ENCODE measurements at regions not wholly inside any gene's neighbourhood (a gene's known extent, or its start where the extent isn't known, plus 50 kb on each side); places are given as distances from the start of the nearest gene placed in this dataset.

DNA sequence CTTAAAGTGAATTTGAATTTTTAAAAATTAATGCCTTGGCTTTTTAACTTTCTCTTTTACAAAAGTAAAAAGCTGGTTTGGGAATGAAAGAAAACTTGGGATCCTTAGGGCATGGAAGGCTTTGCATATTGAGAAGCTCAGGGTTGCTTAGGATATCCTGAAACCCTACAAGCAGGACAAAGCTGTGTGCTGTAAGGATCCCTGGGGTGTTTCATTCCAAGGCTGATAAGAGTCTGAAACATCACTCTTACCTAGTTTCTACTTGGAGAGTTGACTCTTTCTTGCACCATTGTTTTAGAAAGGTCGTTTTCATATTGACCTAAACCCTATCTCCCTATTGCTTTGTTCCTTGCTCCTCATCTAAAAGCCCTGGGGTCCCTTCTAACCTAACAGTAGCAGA lies 325.9 kb upstream of the NT5C1B start:
- Histone ChIP-seq H3K4me1 (ENCODE audit: control insufficient read depth, low read length) (no peaks in the 10 kb centered on the region), H4K20me1 (ENCODE audit: control insufficient read depth, insufficient read depth, low read depth, low read length) (no peaks in the 10 kb centered on the region), H3K36me3 (ENCODE audit: control insufficient read depth, low read length) (no peaks in the 10 kb centered on the region), H3K4me3 (ENCODE audit: low read length) (no peak overlapping the region), H3K79me2 (ENCODE audit: control insufficient read depth, low read length) (no peaks in the 10 kb centered on the region), H3K27ac (ENCODE audit: low read depth, low read length) (no peak overlapping the region), H3K27me3 (ENCODE audit: control insufficient read depth, low read length) (no peaks in the 10 kb centered on the region), H3K9me3 (ENCODE audit: control insufficient read depth, insufficient read depth, low read length) (no peaks in the 10 kb centered on the region), H3F3A (ENCODE audit: control insufficient read depth, insufficient read depth) (no peaks in the 10 kb centered on the region), H3K4me2 (ENCODE audit: low read length) (no peak overlapping the region), H3K9me2 (replicated peaks; ENCODE audit: control insufficient read depth, low read length) (no peaks in the 10 kb centered on the region)
- TF ChIP-seq, protein P1, sequence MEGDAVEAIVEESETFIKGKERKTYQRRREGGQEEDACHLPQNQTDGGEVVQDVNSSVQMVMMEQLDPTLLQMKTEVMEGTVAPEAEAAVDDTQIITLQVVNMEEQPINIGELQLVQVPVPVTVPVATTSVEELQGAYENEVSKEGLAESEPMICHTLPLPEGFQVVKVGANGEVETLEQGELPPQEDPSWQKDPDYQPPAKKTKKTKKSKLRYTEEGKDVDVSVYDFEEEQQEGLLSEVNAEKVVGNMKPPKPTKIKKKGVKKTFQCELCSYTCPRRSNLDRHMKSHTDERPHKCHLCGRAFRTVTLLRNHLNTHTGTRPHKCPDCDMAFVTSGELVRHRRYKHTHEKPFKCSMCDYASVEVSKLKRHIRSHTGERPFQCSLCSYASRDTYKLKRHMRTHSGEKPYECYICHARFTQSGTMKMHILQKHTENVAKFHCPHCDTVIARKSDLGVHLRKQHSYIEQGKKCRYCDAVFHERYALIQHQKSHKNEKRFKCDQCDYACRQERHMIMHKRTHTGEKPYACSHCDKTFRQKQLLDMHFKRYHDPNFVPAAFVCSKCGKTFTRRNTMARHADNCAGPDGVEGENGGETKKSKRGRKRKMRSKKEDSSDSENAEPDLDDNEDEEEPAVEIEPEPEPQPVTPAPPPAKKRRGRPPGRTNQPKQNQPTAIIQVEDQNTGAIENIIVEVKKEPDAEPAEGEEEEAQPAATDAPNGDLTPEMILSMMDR (IDR thresholded peaks at IDR 0.05; ENCODE audit: low read depth, low read length, poor library complexity, severe bottlenecking) = no peak
- no peak for TF ChIP-seq EZH2phosphoT487 (IDR thresholded peaks at IDR 0.05; ENCODE audit: borderline replicate concordance, low read length)

DNA sequence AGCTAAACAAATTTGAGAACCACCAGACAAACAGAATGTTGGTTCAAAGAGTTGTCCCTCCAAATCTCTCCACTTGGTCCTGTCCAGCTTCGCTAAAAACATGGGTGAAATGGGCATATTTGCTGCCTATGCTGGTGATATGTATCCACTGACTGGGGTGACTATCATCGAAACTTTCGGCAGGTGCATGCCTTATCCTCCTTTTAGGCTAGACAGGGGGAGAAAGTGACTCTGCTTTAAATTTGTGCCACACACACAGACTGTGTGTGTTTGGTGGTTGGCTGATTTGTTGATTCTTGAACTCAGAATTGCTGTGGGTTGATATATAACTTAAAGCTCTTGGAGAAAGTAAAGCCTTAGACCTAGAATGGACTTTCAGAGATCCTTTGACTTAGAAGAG lies 324.1 kb upstream of the NT5C1B start:
- Histone ChIP-seq H3K4me2 (ENCODE audit: low read length) (no peak overlapping the region), H3K36me3 (ENCODE audit: control insufficient read depth, low read length) (no peaks in the 10 kb centered on the region), H3K9me2 (replicated peaks; ENCODE audit: control insufficient read depth, low read length) (no peaks in the 10 kb centered on the region)

DNA sequence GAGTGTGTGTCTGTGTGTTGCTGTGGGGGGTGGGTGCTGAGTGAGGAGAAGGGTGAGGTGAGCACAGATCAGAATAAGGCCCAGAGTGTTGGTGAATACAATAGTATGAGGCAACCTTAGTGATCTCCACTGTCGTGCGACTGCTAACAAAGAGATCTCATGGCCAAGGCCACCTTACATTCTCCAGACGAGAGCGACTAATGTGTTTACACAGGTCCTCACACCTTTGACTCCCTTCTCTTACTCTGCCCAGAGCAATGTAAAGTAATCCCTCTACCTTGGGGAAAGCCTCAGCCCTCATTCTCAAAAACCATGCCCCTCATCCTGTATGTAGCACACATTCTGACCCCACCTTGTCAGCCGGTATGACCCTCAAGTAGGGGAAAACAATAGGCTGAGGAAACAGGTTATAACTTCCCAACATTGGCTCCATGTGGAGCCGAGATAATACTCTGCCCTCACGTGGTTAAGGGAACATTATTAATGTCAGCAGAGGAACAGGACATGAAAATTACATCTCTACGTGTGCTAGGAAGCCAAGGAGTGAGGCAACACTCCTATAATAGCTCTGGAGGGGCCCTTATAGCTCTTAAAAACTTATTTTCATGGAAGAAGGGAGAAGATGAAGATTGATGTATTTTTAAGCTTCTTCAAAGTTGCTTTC lies 323.0 kb upstream of the NT5C1B start:
- Histone ChIP-seq H3K4me2 (ENCODE audit: low read length) (no peak overlapping the region), H3K79me2 (ENCODE audit: control insufficient read depth, low read length) (no peaks in the 10 kb centered on the region), H3K4me1 (ENCODE audit: control insufficient read depth, low read length) (no peaks in the 10 kb centered on the region), H3K9me3 (ENCODE audit: control insufficient read depth, insufficient read depth, low read length) (no peaks in the 10 kb centered on the region), H3K36me3 (ENCODE audit: control insufficient read depth, low read length) (no peaks in the 10 kb centered on the region), H3K9me2 (replicated peaks; ENCODE audit: control insufficient read depth, low read length) (no peaks in the 10 kb centered on the region), H3K4me3 (ENCODE audit: low read length) (no peak overlapping the region), H4K20me1 (ENCODE audit: control insufficient read depth, insufficient read depth, low read depth, low read length) (no peaks in the 10 kb centered on the region), H3K27me3 (ENCODE audit: control insufficient read depth, low read length) (no peaks in the 10 kb centered on the region), H3F3A (ENCODE audit: control insufficient read depth, insufficient read depth) (no peaks in the 10 kb centered on the region), H3K27ac (ENCODE audit: low read depth, low read length) (no peak overlapping the region)
- TF ChIP-seq, protein P1 (IDR thresholded peaks at IDR 0.05; ENCODE audit: low read depth, low read length, poor library complexity, severe bottlenecking) = no peak
- no peak for TF ChIP-seq EZH2phosphoT487 (IDR thresholded peaks at IDR 0.05; ENCODE audit: borderline replicate concordance, low read length)

More for the DNA sequence above, 324.1 kb upstream of the NT5C1B start:
- H4K20me1 ChIP-seq (ENCODE audit: control insufficient read depth, insufficient read depth, low read depth, low read length) = no peaks in the 10 kb centered on the region
- no peaks in the 10 kb centered on the region for H3F3A ChIP-seq (ENCODE audit: control insufficient read depth, insufficient read depth)
- no peaks in the 10 kb centered on the region for H3K4me1 ChIP-seq (ENCODE audit: control insufficient read depth, low read length)
- TF ChIP-seq, protein P1 (IDR thresholded peaks at IDR 0.05; ENCODE audit: low read depth, low read length, poor library complexity, severe bottlenecking) = no peak
- TF ChIP-seq EZH2phosphoT487 (IDR thresholded peaks at IDR 0.05; ENCODE audit: borderline replicate concordance, low read length) = no peak
- H3K27me3 ChIP-seq (ENCODE audit: control insufficient read depth, low read length) = no peaks in the 10 kb centered on the region
- no peak overlapping the region for H3K4me3 ChIP-seq (ENCODE audit: low read length)
- no peaks in the 10 kb centered on the region for H3K9me3 ChIP-seq (ENCODE audit: control insufficient read depth, insufficient read depth, low read length)
- no peaks in the 10 kb centered on the region for H3K79me2 ChIP-seq (ENCODE audit: control insufficient read depth, low read length)
- H3K27ac ChIP-seq (ENCODE audit: low read depth, low read length) = no peak overlapping the region

All from DOHH2 (cell line).